Heart right ventricle (tissue), 16 donors: ENCODE measurements at regions not wholly inside any gene's neighbourhood (a gene's known extent, or its start where the extent isn't known, plus 50 kb on each side); places are given as distances from the start of the nearest gene placed in this dataset.

Experiments
- ATAC-seq, 8 donors: fragments of 200-7000 bp; cut with Tn5 transposase; one replicate each; pipeline ENCODE4 v1.9.1; 2020; ENCODE audit warnings: mild to moderate bottlenecking in 8 of 8, moderate library complexity in 8 of 8, moderate number of reproducible peaks in 1 of 8
- DNase-seq, 2 donors: peaks; one replicate each; pipeline ENCODE4 v3.0.0-alpha.2; 2020
- H3K27ac ChIP-seq, 10 donors: fragments of 200-600 bp; sonication (generic) in 2 of 10; one replicate each; pipeline versions ENCODE4 v1.5.0 to v1.8.0; 2020 to 2022; ENCODE audit warnings: mild to moderate bottlenecking in 3 of 10
- H3K27me3 ChIP-seq, 7 donors: fragments of 200-600 bp; one replicate each; pipeline ENCODE4 v1.8.0; 2021 to 2022; ENCODE audit warnings: mild to moderate bottlenecking in 2 of 7
- H3K36me3 ChIP-seq, 9 donors: fragments of 200-600 bp; sonication (generic) in 1 of 9; one replicate each; pipeline versions ENCODE4 v1.5.0 to v1.8.0; 2020 to 2022; ENCODE audit warnings: mild to moderate bottlenecking in 2 of 9
- H3K4me1 ChIP-seq, 9 donors: fragments of 200-600 bp; sonication (generic) in 1 of 9; one replicate each; pipeline versions ENCODE4 v1.5.0 to v1.8.0; 2020 to 2022; ENCODE audit warnings: mild to moderate bottlenecking in 4 of 9
- H3K4me3 ChIP-seq, 10 donors: fragments of 200-600 bp; sonication (generic) in 2 of 10; one replicate each; pipeline versions ENCODE4 v1.5.0 to v1.8.0; 2020 to 2022; ENCODE audit warnings: mild to moderate bottlenecking in 7 of 10, moderate library complexity in 2 of 10
- H3K9me3 ChIP-seq, 11 donors: fragments of 200-600 bp in 10 of 11; sonication (generic) in 2 of 11; one replicate each; pipeline versions ENCODE4 v1.5.0 to v1.8.0; 2013 to 2022; ENCODE audit warnings: mild to moderate bottlenecking in 2 of 11, control low read depth in 1 of 11, moderate library complexity in 1 of 11
- WGBS, 2 donors: extraction: QIAGEN DNeasy Blood & Tissue Kit; methylation state at CpG; one replicate each; pipeline ENCODE4 v1.1.7; 2013; ENCODE audit warnings: inconsistent platforms in 1 of 2; 5-methylcytosine and 5-hydroxymethylcytosine counted together
- intact Hi-C, 10 donors: fragments of 100-400 bp; cut with DNase I; formaldehyde crosslinking; loops; one replicate each; pipeline versions ENCODE4 v1.11.1 to v1.14.2; 2022
- TF ChIP-seq, protein P1 (sequence below), 9 donors: fragments of 200-600 bp; sonication (generic) in 2 of 9; IDR thresholded peaks; one replicate each; pipeline versions ENCODE4 v1.5.0 to v1.8.0; 2021 to 2022; ENCODE audit warnings: antibody characterized with exemption in 9 of 9, mild to moderate bottlenecking in 5 of 9, moderate library complexity in 1 of 9
- donor health status: Arrhythmogenic right ventricular cardiomyopathy.
- donor health status: ischemic (EF 13 %, LVEDD 7.1; RV severe dilation, severe dysfunction).
- donor health status: healthy with polysubstance abuse.
- donor health status: DM: no; HTN: yes; CAD: no.
- donor health status: DM: no; HTN: no; CAD: no.
- donor health status: ischemic (EF 25% LVEDD 6.9; RV normal size, moderate dysfunction).
- donor health status: ischemic (EF 25% LVEDD 5.7; RV mildly dilated, moderate dysfunction).
- donor health status: healthy.
- donor health status: DM: yes; HTN: yes; CAD: no.
- donor health status: Ischemic cardiomyopathy.
- donor health status: ischemic (EF 35%, LVEDD 5.7; RV mildly dilated, moderate dysfunction).
- donor health status: nonischemic (EF 11% LVEDD 7.7; RV severe dilation, severe dysfunction).
- donor health status: DM: yes; HTN: yes; CAD: no.
- donor health status: PGD.
- donor health status: ischemic (EF 29% LVEDD 5.4; RV normal size, mild dysfunction).
- donor health status: nonischemic (EF 23%, LVEDD 6.1; RV moderate dilation, normal function).

DNA sequence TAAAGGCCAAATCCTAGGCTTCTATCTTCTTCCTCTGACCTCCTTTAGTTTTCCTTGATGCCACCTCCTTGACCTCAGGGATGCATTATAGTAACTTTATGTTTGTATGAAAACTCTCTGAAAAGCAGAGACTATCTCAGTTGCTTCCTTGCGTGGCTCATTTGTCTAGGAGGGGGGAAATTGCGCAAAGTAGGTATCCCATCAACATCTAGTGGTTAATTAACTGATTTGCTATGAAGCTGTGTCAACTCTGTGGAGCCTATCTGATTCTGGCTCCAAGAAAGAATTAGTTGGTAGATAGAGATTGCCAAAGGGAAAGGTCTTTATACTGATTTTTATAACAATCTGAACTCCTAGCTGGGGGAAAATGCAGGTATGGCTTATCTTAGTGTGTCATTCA, 82.1 kb upstream of the FRY start:
- Histone ChIP-seq H3K36me3 (peaks cover 0 to 52% (median 8%) of the 10 kb centered on the region in 9 donors), H3K27me3 (no peaks in the 10 kb centered on the region), H3K9me3 (no peaks in the 10 kb centered on the region), H3K27ac (peak overlapping the region in 2 of 10 donors; percentile 51 to 83), H3K4me1 (peaks cover 0 to 48% (median 17%) of the 10 kb centered on the region in 9 donors), H3K4me3 (no peak overlapping the region)
- WGBS, 2 donors, result 94 to 97% methylated on average over 2 of the region's 2 CpGs
- intact Hi-C loops, result no loop called here
- DNase-seq, result no peak
- no peak for ATAC-seq
- TF ChIP-seq, protein P1, sequence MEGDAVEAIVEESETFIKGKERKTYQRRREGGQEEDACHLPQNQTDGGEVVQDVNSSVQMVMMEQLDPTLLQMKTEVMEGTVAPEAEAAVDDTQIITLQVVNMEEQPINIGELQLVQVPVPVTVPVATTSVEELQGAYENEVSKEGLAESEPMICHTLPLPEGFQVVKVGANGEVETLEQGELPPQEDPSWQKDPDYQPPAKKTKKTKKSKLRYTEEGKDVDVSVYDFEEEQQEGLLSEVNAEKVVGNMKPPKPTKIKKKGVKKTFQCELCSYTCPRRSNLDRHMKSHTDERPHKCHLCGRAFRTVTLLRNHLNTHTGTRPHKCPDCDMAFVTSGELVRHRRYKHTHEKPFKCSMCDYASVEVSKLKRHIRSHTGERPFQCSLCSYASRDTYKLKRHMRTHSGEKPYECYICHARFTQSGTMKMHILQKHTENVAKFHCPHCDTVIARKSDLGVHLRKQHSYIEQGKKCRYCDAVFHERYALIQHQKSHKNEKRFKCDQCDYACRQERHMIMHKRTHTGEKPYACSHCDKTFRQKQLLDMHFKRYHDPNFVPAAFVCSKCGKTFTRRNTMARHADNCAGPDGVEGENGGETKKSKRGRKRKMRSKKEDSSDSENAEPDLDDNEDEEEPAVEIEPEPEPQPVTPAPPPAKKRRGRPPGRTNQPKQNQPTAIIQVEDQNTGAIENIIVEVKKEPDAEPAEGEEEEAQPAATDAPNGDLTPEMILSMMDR (IDR thresholded peaks at IDR 0.05), result no peak

DNA sequence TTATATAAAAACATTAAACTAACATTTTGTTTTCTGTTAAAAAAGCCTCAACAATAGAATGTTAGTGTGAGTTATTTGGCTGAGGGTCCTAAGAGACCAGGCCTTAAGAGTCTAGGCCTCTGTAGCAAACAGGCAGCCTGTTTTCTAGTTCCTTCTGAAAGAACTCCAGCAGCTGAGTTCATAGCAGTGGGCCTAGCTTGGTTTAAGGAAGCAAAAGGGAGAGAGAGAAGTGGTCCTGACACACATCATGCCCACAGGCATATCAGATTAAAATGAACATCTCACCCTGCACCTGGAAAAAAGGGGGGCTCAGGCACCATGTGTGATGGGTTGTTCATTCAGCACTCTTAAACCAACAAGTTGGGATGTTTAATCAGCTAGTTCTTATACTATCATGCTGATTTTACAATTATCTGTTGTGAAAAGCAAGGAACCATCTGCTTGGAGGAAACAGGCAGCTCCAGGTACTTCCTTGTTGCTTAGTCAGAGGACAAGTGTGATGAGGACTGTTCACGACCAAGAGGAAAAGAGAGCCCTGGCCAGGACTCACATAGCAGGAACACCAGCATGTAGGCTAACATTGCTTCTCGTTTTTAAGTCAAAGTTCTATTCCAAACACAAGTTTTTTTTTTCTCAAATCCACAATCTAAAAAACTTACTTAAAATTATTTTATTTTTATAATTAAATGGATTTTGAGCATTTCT, 81.3 kb upstream of the FRY start:
- TF ChIP-seq, protein P1 (IDR thresholded peaks at IDR 0.05), result no peak
- 43 to 67% methylated on average over 2 of the region's 2 CpGs for WGBS, 2 donors
- no peak for DNase-seq
- Histone ChIP-seq H3K4me3 (no peak overlapping the region), H3K27ac (peak overlapping the region in 6 of 10 donors; percentile 18 to 83 (median 38)), H3K4me1 (peaks cover 0 to 41% (median 9%) of the 10 kb centered on the region in 9 donors), H3K27me3 (no peaks in the 10 kb centered on the region), H3K9me3 (no peaks in the 10 kb centered on the region), H3K36me3 (peaks cover 0 to 56% (median 8%) of the 10 kb centered on the region in 9 donors)
- intact Hi-C loops, result no loop called here
- no peak for ATAC-seq

DNA sequence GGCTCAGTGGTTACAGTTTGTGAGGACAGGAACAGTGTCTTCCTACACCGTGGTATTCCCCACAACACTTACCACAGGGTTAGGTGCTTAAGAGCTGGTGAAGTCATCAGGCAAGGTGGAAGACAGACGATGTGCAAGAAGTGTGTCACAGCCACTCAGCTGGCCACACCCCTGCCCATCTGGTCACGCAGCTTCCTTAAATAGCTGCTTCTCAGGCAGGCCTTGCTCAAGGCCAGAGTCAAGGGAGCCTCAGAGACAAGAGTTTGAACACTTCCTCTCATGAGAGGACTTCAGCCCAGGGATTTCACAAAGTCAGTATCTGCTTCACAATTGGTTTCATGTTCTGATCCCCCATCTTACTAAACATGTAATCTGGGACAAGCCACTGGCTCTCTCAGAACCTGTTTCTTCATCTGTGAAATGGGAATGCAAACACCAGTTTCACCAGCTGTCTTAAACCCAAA, 80.3 kb upstream of the FRY start:
- Histone ChIP-seq H3K27me3 (no peaks in the 10 kb centered on the region), H3K4me3 (no peak overlapping the region), H3K4me1 (peaks cover 0 to 34% (median 6%) of the 10 kb centered on the region in 9 donors), H3K27ac (peak overlapping the region in 8 of 10 donors; percentile 1 to 83 (median 38)), H3K36me3 (peaks cover 0 to 65% (median 8%) of the 10 kb centered on the region in 9 donors), H3K9me3 (no peaks in the 10 kb centered on the region)
- intact Hi-C loops, result no loop called here
- TF ChIP-seq, protein P1 (IDR thresholded peaks at IDR 0.05), result no peak
- 28 to 45% methylated on average over 3 of the region's 3 CpGs for WGBS, 2 donors
- peak; percentile 43 to 59 for DNase-seq
- peak; percentile 68 to 93 (median 77) for ATAC-seq

DNA sequence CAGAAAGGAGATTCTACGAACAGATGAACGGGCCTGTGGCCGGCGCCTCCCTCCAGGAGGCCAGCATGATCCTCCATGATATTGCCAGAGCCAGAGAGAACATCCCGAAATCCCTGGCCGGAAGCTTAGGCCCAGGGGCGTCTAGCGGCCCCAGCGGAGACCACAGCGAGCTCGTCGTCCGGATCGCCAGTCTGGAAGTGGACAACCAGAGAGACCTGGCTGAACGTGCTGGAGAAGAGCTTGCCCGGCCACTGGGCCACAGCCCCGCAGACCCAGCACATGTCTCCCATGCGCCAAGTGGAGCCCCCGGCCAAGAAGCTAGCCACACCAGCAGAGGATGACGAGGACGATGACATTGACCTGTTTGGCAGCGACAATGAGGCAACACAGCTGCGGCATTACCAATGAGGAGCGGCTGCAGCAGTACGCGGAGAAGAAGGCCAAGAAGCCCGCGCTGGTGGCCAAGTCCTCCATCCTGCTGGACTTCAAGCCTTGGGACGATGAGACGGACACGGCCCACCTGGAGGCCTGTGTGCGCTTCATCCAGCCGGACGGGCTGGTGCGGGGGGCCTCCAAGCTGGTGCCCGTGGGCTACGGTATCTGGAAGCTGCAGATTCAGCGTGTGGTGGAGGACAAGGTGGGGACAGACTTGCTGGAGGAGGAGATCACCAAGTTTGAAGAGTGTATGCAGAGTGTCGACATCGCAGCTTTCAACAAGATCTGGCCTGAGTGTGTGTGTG, 78.8 kb upstream of the FRY start:
- H3K27me3 ChIP-seq, result no peaks in the 10 kb centered on the region
- no peak overlapping the region for H3K27ac ChIP-seq
- TF ChIP-seq, protein P1 (IDR thresholded peaks at IDR 0.05), result no peak
- DNase-seq (no peak), ATAC-seq (peak in 1 of 8 donors; percentile 57)
- no peak overlapping the region for H3K4me3 ChIP-seq
- peaks cover 0 to 63% (median 8%) of the 10 kb centered on the region in 9 donors for H3K36me3 ChIP-seq
- WGBS, 2 donors, result 84 to 87% methylated on average over 40 of the region's 40 CpGs
- H3K4me1 ChIP-seq, result peaks cover 0 to 34% (median 6%) of the 10 kb centered on the region in 9 donors
- peaks cover 0 to 2% (median 0%) of the 10 kb centered on the region in 11 donors for H3K9me3 ChIP-seq
- intact Hi-C loops, result no loop called here
